ENCODE measurements at regions not wholly inside any gene's neighbourhood (a gene's known extent, or its start where the extent isn't known, plus 50 kb on each side); places are given as distances from the start of the nearest gene placed in this dataset.

GRCh38 chr9:107112707-107113243 is 170.3 kb upstream of the RAD23B start:
- no peak for DNase-seq (ENCODE audit: low spot score)
- no peak for TF ChIP-seq CTCF (IDR thresholded peaks at IDR 0.05; ENCODE audit: extremely low read depth, missing control alignments)

GRCh38 chr9:107118863-107119624 is 164.0 kb upstream of the RAD23B start:
- TF ChIP-seq CTCF (IDR thresholded peaks at IDR 0.05; ENCODE audit: extremely low read depth, missing control alignments), result no peak
- DNase-seq (ENCODE audit: low spot score), result no peak

GRCh38 chr9:107119735-107120134 is 163.3 kb upstream of the RAD23B start:
- DNase-seq (ENCODE audit: low spot score), result no peak
- no peak for TF ChIP-seq CTCF (IDR thresholded peaks at IDR 0.05; ENCODE audit: extremely low read depth, missing control alignments)

GRCh38 chr9:107123389-107123788 is 159.7 kb upstream of the RAD23B start:
- no peak for DNase-seq (ENCODE audit: low spot score)
- TF ChIP-seq CTCF (IDR thresholded peaks at IDR 0.05; ENCODE audit: extremely low read depth, missing control alignments), result no peak

- DNase-seq (ENCODE audit: low spot score), result no peak
- no peak for TF ChIP-seq CTCF (IDR thresholded peaks at IDR 0.05; ENCODE audit: extremely low read depth, missing control alignments)
These were observed 155.5 kb upstream of the RAD23B start for GRCh38 chr9:107127608-107128007.

GRCh38 chr9:107131108-107131799 is 151.8 kb upstream of the RAD23B start:
- TF ChIP-seq CTCF (IDR thresholded peaks at IDR 0.05; ENCODE audit: extremely low read depth, missing control alignments), result no peak
- no peak for DNase-seq (ENCODE audit: low spot score)

GRCh38 chr9:107136296-107136695 is 146.8 kb upstream of the RAD23B start:
- TF ChIP-seq CTCF (IDR thresholded peaks at IDR 0.05; ENCODE audit: extremely low read depth, missing control alignments), result no peak
- no peak for DNase-seq (ENCODE audit: low spot score)
